D721Med (cell line): ENCODE measurements at regions not wholly inside any gene's neighbourhood (a gene's known extent, or its start where the extent isn't known, plus 50 kb on each side); places are given as distances from the start of the nearest gene placed in this dataset.

ENCODE experiments used
- DNase-seq: peaks from one replicate; pipeline ENCODE4 v3.0.0; 2011; ENCODE audit warnings: low spot score; ENCODE audit not compliant: insufficient read length
- FAIRE-seq: peaks from 2 replicates; lab custom pipeline; 2011; peaks lifted over from hg19 to GRCh38; lab: Jason Lieb, UNC
- TF ChIP-seq, protein P1 (sequence below): IDR thresholded peaks from 2 replicates; pipeline ENCODE4 v1.5.1; 2012; ENCODE audit warnings: mild to moderate bottlenecking, control low read depth; ENCODE audit not compliant: insufficient read depth; ENCODE audit errors: missing control alignments

DNA sequence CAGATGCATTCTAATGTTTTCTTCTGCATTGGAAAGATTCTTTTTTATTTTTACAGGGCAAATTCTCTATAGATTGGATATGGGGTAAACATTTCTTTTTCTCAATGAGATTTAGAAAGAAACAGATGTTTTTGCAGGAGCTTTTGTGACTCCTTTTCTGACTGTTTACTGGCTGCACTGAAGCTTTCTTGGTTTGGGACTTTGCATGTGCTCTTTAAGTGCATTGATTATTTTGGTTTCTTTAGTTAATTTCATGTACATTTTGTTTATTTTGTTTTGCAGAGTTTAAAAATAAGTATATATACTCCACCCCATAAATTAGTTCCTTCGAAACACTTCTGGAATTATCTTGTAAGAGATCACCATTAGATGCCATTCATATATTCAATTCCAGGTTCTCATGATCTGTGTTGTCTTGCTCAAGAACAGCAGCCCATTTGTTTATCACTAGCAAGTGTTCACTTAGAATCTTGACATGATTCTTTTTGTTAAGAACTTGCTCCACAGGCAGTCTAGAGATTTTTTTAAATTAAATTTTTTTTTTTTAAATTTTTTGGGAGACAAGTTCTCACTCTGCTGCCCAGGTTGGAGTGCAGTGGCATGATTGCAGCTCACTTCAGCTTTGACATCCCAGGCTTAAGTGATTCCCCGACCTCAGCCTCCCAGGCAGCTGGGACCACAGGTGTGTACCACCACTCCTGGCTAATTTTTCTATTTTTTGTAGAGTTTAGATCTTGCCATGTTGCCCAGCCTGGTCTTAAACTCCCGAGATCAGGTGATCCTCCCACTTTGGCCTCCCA is 233.7 kb downstream of the MYCN start:
- TF ChIP-seq, protein P1, sequence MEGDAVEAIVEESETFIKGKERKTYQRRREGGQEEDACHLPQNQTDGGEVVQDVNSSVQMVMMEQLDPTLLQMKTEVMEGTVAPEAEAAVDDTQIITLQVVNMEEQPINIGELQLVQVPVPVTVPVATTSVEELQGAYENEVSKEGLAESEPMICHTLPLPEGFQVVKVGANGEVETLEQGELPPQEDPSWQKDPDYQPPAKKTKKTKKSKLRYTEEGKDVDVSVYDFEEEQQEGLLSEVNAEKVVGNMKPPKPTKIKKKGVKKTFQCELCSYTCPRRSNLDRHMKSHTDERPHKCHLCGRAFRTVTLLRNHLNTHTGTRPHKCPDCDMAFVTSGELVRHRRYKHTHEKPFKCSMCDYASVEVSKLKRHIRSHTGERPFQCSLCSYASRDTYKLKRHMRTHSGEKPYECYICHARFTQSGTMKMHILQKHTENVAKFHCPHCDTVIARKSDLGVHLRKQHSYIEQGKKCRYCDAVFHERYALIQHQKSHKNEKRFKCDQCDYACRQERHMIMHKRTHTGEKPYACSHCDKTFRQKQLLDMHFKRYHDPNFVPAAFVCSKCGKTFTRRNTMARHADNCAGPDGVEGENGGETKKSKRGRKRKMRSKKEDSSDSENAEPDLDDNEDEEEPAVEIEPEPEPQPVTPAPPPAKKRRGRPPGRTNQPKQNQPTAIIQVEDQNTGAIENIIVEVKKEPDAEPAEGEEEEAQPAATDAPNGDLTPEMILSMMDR, result no peak
- FAIRE-seq (no peak), DNase-seq (no peak)

DNA sequence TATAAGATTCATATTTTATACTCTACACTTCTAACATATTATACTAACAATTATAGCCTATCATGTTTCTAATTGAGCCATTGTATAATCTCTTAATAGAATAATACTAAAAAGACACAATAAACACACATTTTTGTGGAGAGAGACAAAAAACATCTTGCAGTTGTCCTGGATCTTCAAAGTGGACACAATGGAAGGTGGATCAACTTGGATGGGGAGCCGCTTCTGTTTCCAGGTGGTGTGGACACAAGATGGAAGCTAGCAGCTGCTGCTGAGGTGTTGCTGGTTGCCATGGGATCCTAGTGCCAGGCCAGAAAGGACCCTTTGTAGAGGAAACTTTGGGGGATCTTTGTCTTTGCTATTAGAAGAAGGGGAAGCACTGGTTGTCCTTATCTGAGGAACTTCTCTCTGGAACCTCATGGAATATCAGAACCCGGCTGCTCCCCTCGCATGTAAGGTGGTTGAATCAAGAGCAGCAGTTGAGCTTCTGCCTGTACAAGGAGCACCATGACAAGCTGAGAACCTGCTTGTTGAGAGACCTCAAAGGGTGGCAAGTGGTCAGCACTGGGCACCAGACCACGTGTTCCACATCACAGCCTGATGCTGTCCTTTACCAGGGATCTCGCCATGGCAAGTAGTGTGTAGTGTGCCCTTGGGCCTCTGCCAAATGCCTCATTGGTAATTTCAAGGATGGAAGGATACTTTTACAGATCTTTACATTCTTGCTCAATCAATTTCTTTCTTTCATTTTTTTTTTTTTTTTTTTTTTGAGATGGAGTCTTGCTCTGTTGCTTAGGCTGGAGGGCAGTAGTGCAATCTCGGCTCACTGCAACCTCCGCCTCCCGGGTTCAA is 232.2 kb downstream of the MYCN start:
- FAIRE-seq (no peak), DNase-seq (no peak)
- TF ChIP-seq, protein P1, result no peak

DNA sequence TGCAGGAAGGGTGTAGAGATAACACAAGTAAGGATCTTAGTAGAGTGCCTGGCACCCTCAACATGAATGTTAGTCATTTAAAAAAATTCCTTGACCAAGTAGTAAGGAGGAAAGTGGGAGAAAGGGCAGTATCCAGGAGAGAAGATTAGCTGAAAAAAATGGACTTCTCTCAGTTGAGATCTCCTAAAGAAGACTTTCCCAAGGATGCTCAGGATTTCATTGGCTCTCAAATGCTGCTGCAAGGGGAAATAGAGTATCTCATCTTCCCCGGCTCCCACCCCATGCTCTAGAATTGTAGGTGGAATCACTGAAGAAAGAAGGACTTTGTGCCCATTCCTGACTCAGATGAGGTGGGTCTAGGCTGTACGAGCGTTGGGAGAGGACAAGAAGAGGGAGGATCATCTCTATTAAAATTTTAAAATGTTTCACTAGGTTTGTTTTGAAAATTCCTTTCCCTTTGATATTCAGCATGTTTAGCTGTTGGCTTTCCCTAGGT is 231.1 kb downstream of the MYCN start:
- no peak for FAIRE-seq

DNA sequence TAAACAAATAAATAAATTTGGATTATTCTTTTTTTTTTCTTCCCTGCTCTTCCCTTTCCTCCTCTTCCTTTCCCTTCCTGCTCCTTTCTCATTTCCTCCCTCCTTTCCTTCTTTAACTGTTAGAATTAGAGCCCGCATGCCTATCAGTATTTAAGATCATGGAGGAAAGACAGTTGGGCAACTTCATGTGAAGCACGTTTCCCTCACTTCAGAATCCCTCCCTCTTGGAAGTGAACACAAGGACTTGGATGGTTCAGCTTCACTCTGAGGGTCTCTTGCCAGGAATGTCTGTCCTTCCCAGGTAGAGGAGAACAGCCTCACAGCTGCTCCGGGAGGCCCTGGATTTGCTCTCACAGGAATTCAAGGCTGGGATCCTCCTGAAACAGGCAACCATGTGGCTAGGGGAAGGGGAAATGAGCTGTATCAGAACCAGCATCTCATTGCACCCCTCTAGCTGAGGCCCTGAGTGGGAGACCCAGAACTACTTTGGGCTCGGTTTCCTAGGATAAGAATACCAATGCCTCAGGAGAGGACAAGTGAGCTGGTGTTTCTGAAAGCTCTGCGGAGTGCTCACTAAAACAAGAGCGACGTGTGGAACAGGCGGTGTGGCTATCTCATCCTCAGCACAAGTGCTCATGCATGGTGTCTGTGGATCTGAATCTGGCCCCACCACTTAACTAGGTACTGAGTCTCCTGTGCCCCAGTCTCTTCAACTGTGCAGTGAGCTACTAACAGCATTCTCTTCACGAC is 230.5 kb downstream of the MYCN start:
- DNase-seq, result no peak
- TF ChIP-seq, protein P1, result no peak
- no peak for FAIRE-seq

More for the DNA sequence above, 231.1 kb downstream of the MYCN start:
- TF ChIP-seq, protein P1, result no peak
- no peak for DNase-seq

DNA sequence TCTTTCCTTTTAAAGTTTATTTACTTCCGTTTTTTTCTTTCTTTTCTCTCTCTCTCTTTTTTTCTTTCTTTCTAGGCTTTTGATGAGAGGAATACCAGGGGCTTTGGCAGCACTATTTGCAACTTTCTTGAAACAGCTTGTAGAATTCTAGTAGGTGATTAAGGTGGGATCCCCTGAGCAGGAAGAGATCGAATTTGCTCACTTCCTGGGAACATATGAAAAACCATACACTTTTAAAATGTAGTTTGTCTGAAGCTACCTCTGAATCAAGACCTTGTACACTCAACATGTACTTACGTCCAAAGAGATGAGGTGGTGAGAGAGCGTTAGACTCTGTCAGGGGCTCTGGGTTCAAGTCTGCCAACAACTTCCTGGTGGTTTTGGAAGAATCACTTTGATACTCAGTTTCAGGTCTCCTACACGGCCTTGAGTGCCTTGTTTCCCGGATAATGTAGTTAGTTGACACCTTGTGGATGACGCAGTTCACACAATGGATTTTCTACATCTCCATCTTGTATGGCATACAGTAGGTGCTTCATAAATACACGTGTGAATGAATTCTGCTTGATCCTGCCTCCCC is 229.1 kb downstream of the MYCN start:
- FAIRE-seq, result no peak
- no peak for DNase-seq
- TF ChIP-seq, protein P1, result no peak

DNA sequence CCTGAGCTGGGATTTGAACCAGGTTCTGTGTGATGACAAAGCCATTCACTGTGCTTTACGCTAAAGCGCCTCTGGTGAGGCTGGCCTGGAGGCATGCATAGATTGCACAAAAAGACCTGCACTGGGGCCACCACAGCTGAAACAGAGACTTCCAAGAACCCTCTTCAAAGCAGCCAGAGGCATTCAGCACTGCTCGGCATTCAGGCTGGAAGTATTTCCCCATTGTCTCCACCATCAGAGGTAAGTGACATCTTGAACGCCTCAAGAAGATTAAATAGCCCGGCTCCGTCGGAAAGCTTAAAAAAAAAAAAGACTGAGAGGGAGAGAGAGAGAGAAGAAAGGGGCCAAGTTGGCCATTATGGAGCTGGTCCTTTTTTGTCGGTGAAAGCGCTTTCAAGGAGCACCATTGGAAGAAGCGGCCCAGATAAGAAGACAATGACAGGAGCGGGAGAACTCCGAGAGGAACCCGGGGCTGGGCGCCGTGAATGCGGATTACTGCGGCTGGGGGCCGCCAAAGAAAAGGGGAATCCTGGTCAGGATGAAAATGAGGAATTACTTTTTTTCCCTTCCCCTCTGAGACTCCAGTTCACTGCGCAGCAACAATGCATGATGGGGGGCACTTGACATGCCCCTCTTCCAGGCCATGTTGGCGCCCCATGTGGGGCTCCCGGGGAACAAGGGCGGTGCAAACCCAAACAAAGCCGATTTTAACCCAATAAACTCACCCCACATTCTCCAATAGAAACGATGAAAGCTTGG is 228.3 kb downstream of the MYCN start:
- DNase-seq, result no peak
- TF ChIP-seq, protein P1, result no peak
- no peak for FAIRE-seq
